ENCODE measurements at regions not wholly inside any gene's neighbourhood (a gene's known extent, or its start where the extent isn't known, plus 50 kb on each side); places are given as distances from the start of the nearest gene placed in this dataset.

DNA sequence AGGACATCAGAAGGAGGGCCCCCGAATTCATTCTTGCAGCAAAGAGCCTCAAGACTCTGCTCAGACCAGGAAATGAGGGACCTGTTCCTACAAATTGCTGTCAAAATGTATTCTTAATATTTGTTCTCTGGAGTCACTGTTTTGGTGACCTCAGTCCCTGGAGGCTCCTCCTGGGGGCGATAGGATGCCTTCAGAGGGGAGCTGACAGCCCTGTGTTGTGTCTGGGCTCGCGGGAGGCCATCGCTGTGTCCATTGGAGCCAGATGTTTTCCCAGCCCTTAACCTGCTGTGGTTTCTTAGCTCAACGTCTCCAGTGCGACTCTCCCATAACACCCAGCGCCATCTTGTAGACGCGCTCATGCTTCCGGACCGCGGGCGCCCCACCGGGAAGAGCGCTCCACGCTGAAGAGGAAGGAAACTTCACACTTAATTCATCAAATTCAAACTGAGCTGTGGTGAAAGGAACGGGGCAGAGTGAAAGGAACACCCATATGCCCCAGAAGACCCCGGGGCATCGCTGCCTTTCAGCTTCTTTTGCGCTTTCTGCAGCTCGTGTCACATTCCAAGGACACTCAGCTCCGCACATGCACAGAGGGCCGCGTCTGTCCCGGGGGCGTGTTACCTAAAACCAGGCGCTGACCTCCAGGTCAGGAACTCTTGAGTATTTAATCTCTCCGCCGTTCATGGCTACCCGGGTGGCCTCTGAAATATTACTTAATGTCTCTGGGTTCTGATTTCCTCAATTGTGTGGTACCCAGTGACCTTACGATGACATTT is 112.3 kb upstream of the GDNF start:
- TF ChIP-seq, protein P1, sequence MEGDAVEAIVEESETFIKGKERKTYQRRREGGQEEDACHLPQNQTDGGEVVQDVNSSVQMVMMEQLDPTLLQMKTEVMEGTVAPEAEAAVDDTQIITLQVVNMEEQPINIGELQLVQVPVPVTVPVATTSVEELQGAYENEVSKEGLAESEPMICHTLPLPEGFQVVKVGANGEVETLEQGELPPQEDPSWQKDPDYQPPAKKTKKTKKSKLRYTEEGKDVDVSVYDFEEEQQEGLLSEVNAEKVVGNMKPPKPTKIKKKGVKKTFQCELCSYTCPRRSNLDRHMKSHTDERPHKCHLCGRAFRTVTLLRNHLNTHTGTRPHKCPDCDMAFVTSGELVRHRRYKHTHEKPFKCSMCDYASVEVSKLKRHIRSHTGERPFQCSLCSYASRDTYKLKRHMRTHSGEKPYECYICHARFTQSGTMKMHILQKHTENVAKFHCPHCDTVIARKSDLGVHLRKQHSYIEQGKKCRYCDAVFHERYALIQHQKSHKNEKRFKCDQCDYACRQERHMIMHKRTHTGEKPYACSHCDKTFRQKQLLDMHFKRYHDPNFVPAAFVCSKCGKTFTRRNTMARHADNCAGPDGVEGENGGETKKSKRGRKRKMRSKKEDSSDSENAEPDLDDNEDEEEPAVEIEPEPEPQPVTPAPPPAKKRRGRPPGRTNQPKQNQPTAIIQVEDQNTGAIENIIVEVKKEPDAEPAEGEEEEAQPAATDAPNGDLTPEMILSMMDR (IDR thresholded peaks at IDR 0.05; ENCODE audit: insufficient read depth, low read depth, low read length) = no peak
- no peak for TF ChIP-seq EZH2 (IDR thresholded peaks at IDR 0.05; ENCODE audit: insufficient read depth, low read length)
